ENCODE measurements at regions not wholly inside any gene's neighbourhood (a gene's known extent, or its start where the extent isn't known, plus 50 kb on each side); places are given as distances from the start of the nearest gene placed in this dataset.

DNA sequence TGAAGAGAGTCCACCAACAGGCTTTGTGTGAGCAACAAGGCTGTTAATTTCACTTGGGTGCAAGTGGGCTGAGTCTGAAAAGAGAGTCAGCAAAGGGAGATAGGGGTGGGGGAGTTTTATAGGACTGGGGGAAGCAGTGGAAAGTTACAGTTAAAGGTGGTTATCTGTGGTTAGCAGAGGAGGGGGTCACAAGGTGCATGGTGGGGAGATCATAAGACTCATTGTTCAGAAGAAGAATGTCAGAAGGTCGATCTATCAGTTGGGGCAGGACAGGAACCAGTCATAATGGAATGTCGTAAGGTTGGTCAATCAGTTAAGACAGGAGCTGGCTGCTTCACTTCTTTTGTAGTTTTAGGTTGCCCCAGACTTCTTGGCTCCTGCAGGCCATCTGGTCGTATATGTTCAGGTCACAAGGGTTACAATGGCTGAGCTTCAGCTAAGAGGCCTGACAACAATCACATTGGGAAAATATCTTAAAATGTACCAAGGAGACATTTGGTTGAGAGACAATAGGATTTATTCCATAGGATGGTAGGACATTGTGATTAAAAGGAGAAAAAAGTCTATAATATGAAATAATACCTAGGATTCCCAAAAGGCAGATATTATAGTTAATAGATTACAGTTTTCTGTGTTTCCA lies 356.4 kb downstream of the ANKRD7 start:
- DNase-seq, result no peak
- TF ChIP-seq, protein P1, sequence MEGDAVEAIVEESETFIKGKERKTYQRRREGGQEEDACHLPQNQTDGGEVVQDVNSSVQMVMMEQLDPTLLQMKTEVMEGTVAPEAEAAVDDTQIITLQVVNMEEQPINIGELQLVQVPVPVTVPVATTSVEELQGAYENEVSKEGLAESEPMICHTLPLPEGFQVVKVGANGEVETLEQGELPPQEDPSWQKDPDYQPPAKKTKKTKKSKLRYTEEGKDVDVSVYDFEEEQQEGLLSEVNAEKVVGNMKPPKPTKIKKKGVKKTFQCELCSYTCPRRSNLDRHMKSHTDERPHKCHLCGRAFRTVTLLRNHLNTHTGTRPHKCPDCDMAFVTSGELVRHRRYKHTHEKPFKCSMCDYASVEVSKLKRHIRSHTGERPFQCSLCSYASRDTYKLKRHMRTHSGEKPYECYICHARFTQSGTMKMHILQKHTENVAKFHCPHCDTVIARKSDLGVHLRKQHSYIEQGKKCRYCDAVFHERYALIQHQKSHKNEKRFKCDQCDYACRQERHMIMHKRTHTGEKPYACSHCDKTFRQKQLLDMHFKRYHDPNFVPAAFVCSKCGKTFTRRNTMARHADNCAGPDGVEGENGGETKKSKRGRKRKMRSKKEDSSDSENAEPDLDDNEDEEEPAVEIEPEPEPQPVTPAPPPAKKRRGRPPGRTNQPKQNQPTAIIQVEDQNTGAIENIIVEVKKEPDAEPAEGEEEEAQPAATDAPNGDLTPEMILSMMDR (IDR thresholded peaks at IDR 0.05; ENCODE audit: insufficient read depth in 1 of 2, low read depth in 1 of 2, low read length in 1 of 2, severe bottlenecking in 1 of 2, unreplicated experiment in 1 of 2), result no peak
- Histone ChIP-seq H3K27me3 (replicated peaks; ENCODE audit: control insufficient read depth, insufficient read depth, low read length) (no peaks in the 10 kb centered on the region), H3K36me3 (ENCODE audit: control insufficient read depth, insufficient read depth, low read length) (no peaks in the 10 kb centered on the region), H3K9me3 (no peaks in the 10 kb centered on the region), H3K4me3 (ENCODE audit: low read depth, low read length) (no peak overlapping the region), H3K4me1 (no peaks in the 10 kb centered on the region)
- Mint-ChIP-seq H3K9me3 (ENCODE audit: unreplicated experiment) (no peaks in the 10 kb centered on the region), H3K36me3 (ENCODE audit: insufficient read depth, unreplicated experiment) (no peaks in the 10 kb centered on the region), H3K27me3 (ENCODE audit: insufficient read depth, unreplicated experiment) (no peaks in the 10 kb centered on the region), H3K27ac (ENCODE audit: unreplicated experiment) (no peak overlapping the region), H3K4me1 (ENCODE audit: low read depth, unreplicated experiment) (no peaks in the 10 kb centered on the region), H3K4me3 (ENCODE audit: unreplicated experiment) (no peak overlapping the region)
- intact Hi-C loops (cut with micrococcal nuclease; ENCODE audit: unreplicated experiment), result no loop called here
- ChIA-PET CTCF (no interaction called here), POLR2A (no interaction called here)
- BruUV-seq (replicated peaks), result no TSS peak

DNA sequence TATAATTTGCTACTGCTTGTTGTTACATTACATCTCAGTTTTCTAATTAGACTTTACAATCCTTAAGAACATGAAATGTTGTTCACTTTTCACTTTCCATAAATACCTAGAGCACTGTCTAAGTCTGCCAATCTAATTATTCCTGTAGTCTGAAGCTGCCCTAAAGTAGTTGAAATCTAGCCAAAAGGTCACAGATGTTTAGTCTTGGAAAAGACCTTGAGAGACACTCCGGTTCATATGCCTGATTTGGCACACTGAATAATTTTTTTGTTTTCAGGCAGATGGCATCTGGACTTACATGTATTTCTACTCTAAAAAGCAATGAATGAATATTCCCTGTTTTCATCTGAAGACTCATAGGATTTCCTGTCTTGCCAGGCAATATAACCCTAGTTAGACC lies 359.1 kb downstream of the ANKRD7 start:
- TF ChIP-seq, protein P1 (IDR thresholded peaks at IDR 0.05; ENCODE audit: insufficient read depth in 1 of 2, low read depth in 1 of 2, low read length in 1 of 2, severe bottlenecking in 1 of 2, unreplicated experiment in 1 of 2), result no peak
- DNase-seq, result no peak
- H3K9me3 ChIP-seq, result no peaks in the 10 kb centered on the region
- H3K27me3 ChIP-seq (replicated peaks; ENCODE audit: control insufficient read depth, insufficient read depth, low read length), result no peaks in the 10 kb centered on the region
- Mint-ChIP-seq H3K27me3 (ENCODE audit: insufficient read depth, unreplicated experiment) (no peaks in the 10 kb centered on the region), H3K4me3 (ENCODE audit: unreplicated experiment) (no peak overlapping the region), H3K27ac (ENCODE audit: unreplicated experiment) (no peak overlapping the region), H3K9me3 (ENCODE audit: unreplicated experiment) (peaks cover 1% of the 10 kb centered on the region), H3K4me1 (ENCODE audit: low read depth, unreplicated experiment) (no peaks in the 10 kb centered on the region), H3K36me3 (ENCODE audit: insufficient read depth, unreplicated experiment) (no peaks in the 10 kb centered on the region)
- ChIA-PET CTCF (no interaction called here), POLR2A (no interaction called here)
- intact Hi-C loops (cut with micrococcal nuclease; ENCODE audit: unreplicated experiment), result no loop called here
- H3K4me3 ChIP-seq (ENCODE audit: low read depth, low read length), result no peak overlapping the region
- H3K4me1 ChIP-seq, result no peaks in the 10 kb centered on the region
- no TSS peak for BruUV-seq (replicated peaks)
- no peaks in the 10 kb centered on the region for H3K36me3 ChIP-seq (ENCODE audit: control insufficient read depth, insufficient read depth, low read length)

DNA sequence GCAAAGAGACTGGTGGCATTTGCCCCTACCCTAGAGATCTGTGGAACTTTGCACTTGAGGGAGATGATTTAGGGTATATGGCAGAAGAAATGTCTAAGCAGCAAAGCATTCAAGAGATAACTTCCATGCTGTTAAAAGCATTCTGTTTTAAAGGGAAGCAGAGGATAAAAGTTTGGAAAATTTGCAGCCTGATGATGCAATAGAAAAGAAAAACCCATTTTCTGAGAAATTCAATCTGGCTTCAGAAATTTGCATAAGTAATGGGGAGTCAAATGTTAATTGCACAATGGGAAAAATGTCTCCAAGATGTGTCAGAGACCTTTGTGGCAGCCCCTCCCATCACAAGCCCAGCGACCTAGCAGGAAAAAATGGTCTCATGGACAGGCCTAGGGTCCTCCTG lies 361.7 kb downstream of the ANKRD7 start:
- Mint-ChIP-seq H3K27me3 (ENCODE audit: insufficient read depth, unreplicated experiment) (no peaks in the 10 kb centered on the region), H3K9me3 (ENCODE audit: unreplicated experiment) (peaks cover 17% of the 10 kb centered on the region), H3K4me3 (ENCODE audit: unreplicated experiment) (no peak overlapping the region), H3K4me1 (ENCODE audit: low read depth, unreplicated experiment) (no peaks in the 10 kb centered on the region), H3K27ac (ENCODE audit: unreplicated experiment) (no peak overlapping the region), H3K36me3 (ENCODE audit: insufficient read depth, unreplicated experiment) (no peaks in the 10 kb centered on the region)
- DNase-seq, result no peak
- intact Hi-C loops (cut with micrococcal nuclease; ENCODE audit: unreplicated experiment), result no loop called here
- no peaks in the 10 kb centered on the region for H3K27me3 ChIP-seq (replicated peaks; ENCODE audit: control insufficient read depth, insufficient read depth, low read length)
- TF ChIP-seq, protein P1 (IDR thresholded peaks at IDR 0.05; ENCODE audit: insufficient read depth in 1 of 2, low read depth in 1 of 2, low read length in 1 of 2, severe bottlenecking in 1 of 2, unreplicated experiment in 1 of 2), result no peak
- no peak overlapping the region for H3K4me3 ChIP-seq (ENCODE audit: low read depth, low read length)
- ChIA-PET CTCF (no interaction called here), POLR2A (no interaction called here)
- H3K36me3 ChIP-seq (ENCODE audit: control insufficient read depth, insufficient read depth, low read length), result no peaks in the 10 kb centered on the region
- H3K4me1 ChIP-seq, result no peaks in the 10 kb centered on the region
- no peaks in the 10 kb centered on the region for H3K9me3 ChIP-seq
- BruUV-seq (replicated peaks), result no TSS peak

Data from Caco-2 (cell line).